ENCODE measurements at regions not wholly inside any gene's neighbourhood (a gene's known extent, or its start where the extent isn't known, plus 50 kb on each side); places are given as distances from the start of the nearest gene placed in this dataset.

DNA sequence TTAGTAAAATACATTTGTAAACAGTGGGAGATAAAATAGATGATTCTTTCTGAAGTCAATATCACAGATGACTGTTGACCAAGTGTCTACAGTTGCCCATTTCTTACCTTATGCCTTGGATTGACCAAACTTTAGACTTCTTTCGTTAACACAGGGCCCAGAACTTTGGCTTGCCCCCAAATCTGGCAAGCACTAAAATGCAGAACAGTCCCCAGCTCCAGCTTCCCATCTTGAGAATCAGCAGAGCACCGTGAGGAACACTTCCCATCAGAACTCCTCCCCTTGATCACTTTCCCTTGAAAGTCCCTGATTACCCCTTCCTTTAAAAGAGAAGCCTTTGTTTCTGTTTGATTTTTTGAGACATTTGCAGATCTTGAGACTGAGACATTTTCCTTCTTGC, 1039.9 kb downstream of the TLE1 start:
- DNase-seq (ENCODE audit: low spot score) = no peak
- no peak overlapping the region for H3K27ac ChIP-seq
- TF ChIP-seq, protein P1, sequence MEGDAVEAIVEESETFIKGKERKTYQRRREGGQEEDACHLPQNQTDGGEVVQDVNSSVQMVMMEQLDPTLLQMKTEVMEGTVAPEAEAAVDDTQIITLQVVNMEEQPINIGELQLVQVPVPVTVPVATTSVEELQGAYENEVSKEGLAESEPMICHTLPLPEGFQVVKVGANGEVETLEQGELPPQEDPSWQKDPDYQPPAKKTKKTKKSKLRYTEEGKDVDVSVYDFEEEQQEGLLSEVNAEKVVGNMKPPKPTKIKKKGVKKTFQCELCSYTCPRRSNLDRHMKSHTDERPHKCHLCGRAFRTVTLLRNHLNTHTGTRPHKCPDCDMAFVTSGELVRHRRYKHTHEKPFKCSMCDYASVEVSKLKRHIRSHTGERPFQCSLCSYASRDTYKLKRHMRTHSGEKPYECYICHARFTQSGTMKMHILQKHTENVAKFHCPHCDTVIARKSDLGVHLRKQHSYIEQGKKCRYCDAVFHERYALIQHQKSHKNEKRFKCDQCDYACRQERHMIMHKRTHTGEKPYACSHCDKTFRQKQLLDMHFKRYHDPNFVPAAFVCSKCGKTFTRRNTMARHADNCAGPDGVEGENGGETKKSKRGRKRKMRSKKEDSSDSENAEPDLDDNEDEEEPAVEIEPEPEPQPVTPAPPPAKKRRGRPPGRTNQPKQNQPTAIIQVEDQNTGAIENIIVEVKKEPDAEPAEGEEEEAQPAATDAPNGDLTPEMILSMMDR (conservative IDR thresholded peaks at IDR 0.05; ENCODE audit: low read depth) = no peak
- CTCF ChIA-PET = no interaction called here
- POLR2A ChIA-PET (ENCODE audit: low non-redundant PET) = no interaction called here

DNA sequence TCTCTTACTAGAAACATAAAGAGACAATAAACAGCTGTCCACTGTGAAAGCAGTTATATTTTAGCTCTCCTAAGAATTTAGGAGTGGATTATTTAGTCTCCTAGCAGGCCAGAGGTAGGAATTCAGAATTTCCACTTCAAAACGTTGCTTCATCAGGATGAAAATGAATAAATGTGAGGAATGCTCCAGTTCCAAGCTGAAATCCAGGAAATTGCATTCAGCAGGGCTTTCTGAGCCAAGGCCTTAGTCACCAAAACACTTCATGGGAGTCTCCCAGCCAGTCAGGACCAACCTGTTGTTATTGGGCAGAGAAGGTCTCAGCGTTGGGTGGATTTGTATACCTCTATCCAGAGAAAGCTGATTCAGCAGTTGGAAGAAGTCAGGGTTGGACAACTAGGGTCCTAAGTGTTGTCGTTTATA, 1040.3 kb downstream of the TLE1 start:
- ChIA-PET CTCF (interaction anchor here (0.6 to 0.8 kb wide), 2 partner anchors 1169 to 1988 kb away, joined by 3 read pairs; no protein-coding TSS in a partner anchor), POLR2A (ENCODE audit: low non-redundant PET) (no interaction called here)
- TF ChIP-seq, protein P1 (conservative IDR thresholded peaks at IDR 0.05; ENCODE audit: low read depth) = no peak
- H3K27ac ChIP-seq = no peak overlapping the region
- no peak for DNase-seq (ENCODE audit: low spot score)

DNA sequence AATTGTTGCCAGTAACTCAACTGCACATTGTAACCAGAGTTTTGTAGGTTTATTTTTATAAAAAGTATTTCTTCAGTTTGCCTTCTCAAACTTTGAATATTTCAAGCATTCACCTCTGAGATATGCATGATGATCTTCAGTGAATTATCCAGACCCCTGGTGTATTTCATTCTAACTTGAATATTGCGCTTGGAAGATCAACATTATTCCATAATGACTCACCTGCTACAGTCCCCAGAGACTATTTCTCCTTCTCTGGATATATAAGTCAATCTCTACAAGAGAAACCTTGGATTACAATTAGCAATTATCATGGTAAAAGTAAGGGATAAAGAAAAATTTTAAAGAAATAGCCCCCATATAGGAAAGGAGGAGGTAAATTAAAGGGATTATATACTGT, 1041.0 kb downstream of the TLE1 start:
- DNase-seq (ENCODE audit: low spot score) = no peak
- ChIA-PET CTCF (interaction anchor here (0.6 to 0.8 kb wide), 2 partner anchors 1170 to 1988 kb away, joined by 3 read pairs; no protein-coding TSS in a partner anchor), POLR2A (ENCODE audit: low non-redundant PET) (no interaction called here)

DNA sequence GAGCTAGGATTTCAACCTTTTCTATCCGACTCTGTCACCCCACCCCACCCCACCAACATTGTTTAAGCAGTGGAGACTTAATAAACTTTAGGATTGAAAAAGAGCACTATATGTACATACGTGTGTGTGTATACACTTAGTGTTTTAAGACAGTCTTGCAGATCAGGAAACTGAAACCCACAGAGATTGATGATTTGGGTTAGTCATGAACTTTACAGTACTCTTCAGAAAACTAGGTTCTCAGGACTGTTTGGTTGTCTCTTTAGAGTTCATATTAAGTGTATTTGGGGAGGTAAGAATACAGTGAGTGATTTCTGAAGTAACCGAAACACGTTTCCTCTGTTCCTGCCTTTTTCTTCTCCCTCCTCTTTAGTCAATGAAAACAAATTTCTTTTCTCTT, 1043.1 kb downstream of the TLE1 start:
- ChIA-PET CTCF (interaction anchor here (0.6 kb wide), 1 partner anchor 42 kb away, joined by 3 read pairs; no protein-coding TSS in a partner anchor), POLR2A (ENCODE audit: low non-redundant PET) (no interaction called here)

More for the DNA sequence above, 1041.0 kb downstream of the TLE1 start:
- H3K27ac ChIP-seq = no peak overlapping the region
- TF ChIP-seq, protein P1 (conservative IDR thresholded peaks at IDR 0.05; ENCODE audit: low read depth) = no peak

DNA sequence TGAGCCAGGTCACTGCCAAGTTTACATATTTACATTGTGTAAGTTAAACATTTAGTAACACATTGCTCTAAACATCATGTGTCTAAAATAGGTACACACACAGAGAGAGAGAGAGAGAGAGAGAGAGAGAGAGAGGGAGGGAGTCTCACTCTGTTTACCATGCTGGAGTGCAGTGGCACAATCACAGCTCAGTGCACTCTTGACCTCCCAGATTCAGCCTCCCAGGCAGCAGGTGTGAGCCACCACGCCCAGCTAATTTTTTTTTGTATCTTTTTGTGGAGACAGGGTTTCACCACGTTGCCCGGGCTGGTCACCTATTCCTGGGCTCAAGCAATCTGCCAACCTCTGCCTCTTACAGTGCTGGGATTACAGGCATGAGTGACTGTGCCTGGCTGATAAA, 1045.3 kb downstream of the TLE1 start:
- H3K27ac ChIP-seq = no peak overlapping the region
- TF ChIP-seq, protein P1 (conservative IDR thresholded peaks at IDR 0.05; ENCODE audit: low read depth) = no peak
- ChIA-PET CTCF (no interaction called here), POLR2A (ENCODE audit: low non-redundant PET) (no interaction called here)
- no peak for DNase-seq (ENCODE audit: low spot score)

More for the DNA sequence above, 1043.1 kb downstream of the TLE1 start:
- H3K27ac ChIP-seq = no peak overlapping the region
- TF ChIP-seq, protein P1 (conservative IDR thresholded peaks at IDR 0.05; ENCODE audit: low read depth) = no peak
- DNase-seq (ENCODE audit: low spot score) = no peak

DNA sequence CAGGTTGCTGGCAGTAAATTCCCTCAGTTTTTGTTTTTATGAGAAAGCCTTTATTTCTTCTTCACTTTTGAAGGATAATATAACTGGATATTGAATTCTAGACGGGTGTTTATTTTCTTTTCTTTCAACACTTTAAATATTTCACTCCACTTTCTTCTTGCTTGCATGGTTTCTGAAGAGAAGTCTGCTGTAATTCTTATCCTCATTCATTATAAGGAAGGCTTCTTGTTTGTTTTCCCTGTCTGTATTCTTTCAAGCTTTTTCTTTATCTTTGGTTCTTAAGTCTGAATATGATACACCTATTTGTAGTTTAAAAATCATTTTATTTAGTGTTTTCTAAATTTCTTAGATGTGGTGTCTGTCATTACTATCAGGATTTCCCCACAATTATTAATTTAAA, 1054.3 kb downstream of the TLE1 start:
- CTCF ChIA-PET = no interaction called here
- POLR2A ChIA-PET (ENCODE audit: low non-redundant PET) = no interaction called here
- no peak overlapping the region for H3K27ac ChIP-seq
- TF ChIP-seq, protein P1 (conservative IDR thresholded peaks at IDR 0.05; ENCODE audit: low read depth) = no peak
- no peak for DNase-seq (ENCODE audit: low spot score)
